CD4-positive, alpha-beta T cell treated with Interferon alpha-2 for 1 hour (primary cell): ENCODE measurements at regions not wholly inside any gene's neighbourhood (a gene's known extent, or its start where the extent isn't known, plus 50 kb on each side); places are given as distances from the start of the nearest gene placed in this dataset.
"Not testable (repeated sequence)": the region's sequence is repeated elsewhere in the genome, so short reads cannot be mapped to it uniquely, and the experiment has no call there.

Experiments
- DNase-seq, 2 donors: peaks; one replicate each; pipeline ENCODE4 v3.0.0-alpha.2; 2020 to 2022

DNA sequence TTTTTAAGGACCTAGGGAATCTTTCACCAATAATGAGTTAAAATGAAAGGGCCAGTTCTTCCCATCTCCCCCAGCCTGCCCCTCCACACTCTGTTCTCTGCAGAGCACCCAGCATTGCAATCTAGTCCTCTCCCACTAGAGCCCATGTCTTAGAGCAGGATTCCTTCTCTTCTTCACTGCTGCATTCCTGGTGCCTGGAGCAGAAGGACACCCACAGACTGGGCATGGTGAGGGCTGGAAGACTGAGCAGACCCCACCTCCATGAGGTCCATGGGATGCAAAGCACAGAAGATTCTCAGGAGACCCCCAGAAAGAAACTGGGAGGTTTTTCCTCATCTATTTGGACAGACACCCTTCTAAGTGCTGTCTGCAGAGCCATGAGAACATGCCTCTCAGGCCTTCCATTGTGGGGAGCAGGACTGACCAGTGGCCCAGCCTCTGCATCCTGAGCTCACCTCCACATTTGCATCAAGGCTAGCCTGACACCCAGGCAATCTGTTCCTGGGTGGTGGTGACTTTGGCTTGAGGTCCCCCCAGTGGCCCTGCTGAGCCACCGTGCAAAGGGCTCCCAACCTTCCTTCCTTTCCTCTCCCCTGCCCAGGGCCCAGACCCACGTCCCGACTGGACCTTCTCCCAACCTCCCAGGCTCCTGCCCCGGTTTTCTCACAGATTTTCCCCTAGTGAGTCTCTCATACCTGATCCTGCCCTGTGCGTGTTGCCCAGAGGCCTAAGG lies 74.2 kb upstream of the ZNF469 start:
- no peak for DNase-seq

GRCh38 chr16:88309174-88309907 lies 73.4 kb upstream of the ZNF469 start:
- DNase-seq = no peak

DNA sequence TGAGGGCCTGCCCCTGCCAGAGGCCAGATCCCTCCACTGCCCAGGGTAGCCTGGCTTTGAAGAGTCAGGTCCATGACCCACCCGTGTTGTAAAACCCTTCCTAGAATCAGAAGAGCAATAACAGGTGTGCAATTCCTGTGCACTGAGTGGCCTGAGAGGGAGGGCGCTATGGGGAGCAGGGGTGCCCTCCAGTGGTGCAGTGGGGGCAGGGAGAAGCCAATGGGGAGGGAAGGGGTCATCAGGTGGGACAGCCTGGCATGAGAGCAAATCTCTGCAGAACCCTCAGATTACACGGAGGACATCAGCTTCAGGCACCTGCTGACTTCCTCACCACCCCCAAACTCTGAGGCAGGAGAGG lies 72.9 kb upstream of the ZNF469 start:
- DNase-seq = no peak

DNA sequence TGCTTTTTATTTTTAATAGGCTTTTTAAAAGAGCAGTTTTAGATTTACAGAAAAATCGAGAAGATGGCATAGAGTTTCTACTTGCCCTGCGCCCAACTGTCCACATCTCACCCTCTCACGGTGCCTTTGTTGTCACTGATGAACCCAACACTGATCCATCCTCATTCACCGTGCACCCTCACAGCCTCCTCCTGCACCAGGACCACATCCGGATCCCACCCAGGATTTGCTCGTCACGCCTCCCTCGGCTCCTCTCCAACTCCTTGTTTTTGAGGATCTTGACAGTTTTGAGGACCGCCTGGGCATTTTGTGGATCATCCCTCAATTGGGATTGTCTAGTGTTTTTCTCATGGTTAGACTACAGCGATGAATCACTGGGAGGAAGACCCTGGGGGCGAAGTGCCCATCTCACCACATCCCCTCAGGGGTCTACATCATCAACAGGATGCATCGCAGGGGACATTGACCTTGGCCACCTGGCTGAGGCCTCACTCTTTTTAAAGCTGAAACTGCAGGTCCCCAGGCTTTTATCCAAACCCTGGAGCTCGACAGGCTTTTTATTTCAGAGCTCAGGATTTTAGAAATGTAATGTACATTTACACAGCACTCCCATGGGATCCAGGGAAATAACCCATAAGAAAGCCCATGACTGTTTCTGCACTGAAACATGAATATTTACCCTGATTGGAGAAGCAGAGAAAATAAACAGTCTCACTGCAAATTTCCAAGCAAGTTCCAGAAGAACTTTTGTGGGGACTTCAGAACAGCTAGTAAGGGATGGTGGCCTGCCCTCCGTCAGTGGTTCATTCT lies 71.8 kb upstream of the ZNF469 start:
- no peak for DNase-seq

GRCh38 chr16:88311860-88312259 lies 70.9 kb upstream of the ZNF469 start:
- not testable (repeated sequence) for DNase-seq

- DNase-seq = no peak
Observed at GRCh38 chr16:88312732-88313131, 70.0 kb upstream of the ZNF469 start.

GRCh38 chr16:88314991-88315542 lies 67.7 kb upstream of the ZNF469 start:
- no peak for DNase-seq

DNA sequence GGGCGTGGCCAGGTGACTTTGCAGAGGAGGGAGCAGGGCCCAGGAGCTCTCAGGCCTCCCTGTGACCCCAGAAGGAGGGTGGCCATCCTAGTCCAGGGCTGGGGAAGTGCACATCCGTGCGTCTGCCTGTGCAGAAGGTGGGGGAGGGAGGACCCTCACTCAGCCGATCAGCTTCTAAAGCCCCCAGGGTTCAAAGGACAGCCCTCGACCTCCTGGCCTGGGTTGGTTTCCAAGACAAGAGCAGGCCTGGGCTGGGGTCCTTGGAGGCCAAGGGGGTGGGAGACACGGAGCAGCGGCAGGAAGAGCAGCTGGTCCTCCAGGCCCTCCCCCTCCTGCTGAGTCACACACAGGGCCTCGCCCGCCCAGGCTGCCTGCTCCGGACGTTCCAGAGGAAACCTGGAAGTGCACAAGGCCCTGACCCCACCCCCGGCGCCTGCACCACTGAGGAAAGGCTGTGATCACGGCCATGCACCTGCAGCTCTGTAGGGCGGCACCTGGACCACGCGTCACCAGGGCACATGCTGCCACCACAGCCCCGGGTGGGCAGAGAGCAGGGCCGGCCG lies 67.1 kb upstream of the ZNF469 start:
- DNase-seq = no peak

GRCh38 chr16:88316151-88316550 lies 66.6 kb upstream of the ZNF469 start:
- no peak for DNase-seq

GRCh38 chr16:88316941-88317612 lies 65.7 kb upstream of the ZNF469 start:
- DNase-seq = no peak

GRCh38 chr16:88317613-88317965 lies 65.2 kb upstream of the ZNF469 start:
- DNase-seq = no peak

DNA sequence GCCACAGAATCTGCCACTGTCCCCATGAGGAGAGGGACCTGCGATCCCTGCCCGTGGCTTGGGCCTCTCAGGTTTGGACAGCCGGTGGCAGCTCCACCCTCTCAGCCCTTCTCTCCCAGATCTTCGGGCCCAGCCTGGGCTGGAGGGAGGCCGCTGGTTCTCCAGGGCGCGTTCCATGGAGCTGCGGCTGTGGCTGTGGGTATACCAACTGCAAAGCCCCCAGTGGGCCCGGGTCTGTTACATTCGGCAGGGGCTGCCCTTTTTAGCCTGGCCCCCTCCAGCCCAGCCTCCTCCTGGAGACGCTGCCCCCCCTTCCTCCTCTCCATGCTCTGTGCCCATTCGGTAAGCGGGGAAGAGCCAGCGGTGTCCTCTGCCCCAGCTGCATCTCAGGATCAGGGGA lies 64.7 kb upstream of the ZNF469 start:
- no peak for DNase-seq

GRCh38 chr16:88318521-88318920 lies 64.2 kb upstream of the ZNF469 start:
- no peak for DNase-seq

- no peak for DNase-seq
Observed at GRCh38 chr16:88319116-88319965, 63.4 kb upstream of the ZNF469 start.

DNA sequence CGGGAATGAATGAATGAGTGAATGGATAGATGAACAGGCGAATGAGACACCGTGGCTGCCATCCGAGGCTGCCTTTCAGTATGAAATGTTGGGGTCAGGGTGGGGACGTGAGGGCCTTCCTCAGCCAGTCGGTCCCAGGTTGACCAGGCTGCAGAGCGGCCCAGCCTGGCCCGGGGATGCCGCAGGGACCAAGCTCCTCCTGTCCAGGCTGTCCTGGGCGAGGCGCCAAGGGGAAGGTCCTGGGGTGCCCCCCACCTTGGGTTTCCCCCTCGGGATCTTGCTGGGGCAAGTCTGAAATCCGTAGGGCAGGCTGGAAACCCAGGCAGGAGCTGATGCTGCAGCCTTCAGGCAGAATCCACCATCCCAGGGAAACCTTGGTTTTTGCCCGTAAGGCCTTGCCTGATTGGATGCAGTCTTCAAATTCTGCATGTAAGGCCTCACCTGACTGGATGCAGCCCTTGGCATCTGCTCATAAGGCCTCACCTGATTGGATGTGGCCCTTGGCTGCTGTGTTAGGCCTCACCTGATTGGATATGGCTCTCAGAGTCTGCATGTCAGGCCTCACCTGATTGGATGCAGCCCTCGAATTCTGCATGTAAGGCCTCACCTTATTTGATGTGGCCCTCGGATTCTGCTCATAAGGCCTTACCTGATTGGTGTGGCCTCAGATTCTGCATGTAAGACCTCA lies 61.7 kb upstream of the ZNF469 start:
- no peak for DNase-seq

- DNase-seq = no peak
Observed at GRCh38 chr16:88321635-88322499, 60.9 kb upstream of the ZNF469 start.

DNA sequence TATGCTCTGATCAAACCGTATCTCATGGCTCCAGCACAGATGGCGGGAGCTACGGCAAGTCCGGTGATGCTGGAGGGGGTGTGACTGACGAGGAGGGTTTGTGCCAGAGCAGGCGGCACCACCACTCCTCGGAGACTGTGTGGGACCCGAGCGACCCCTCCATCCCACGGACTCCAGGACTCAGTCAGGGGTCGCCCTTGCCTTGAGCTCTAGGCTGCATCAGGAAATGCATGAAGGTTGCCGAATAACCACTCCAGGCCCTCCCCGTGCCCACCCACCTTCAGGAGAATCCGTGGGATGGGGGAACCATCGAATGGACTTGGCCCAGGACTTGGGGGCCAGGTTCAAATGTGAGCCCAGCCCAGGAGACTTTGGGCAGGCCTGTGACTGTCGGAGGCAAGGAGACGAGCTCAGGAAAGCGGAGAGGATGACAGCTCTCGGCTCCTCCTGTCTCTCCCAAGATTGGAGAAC lies 60.2 kb upstream of the ZNF469 start:
- no peak for DNase-seq

- no peak for DNase-seq
Observed at GRCh38 chr16:88323041-88323440, 59.7 kb upstream of the ZNF469 start.

DNA sequence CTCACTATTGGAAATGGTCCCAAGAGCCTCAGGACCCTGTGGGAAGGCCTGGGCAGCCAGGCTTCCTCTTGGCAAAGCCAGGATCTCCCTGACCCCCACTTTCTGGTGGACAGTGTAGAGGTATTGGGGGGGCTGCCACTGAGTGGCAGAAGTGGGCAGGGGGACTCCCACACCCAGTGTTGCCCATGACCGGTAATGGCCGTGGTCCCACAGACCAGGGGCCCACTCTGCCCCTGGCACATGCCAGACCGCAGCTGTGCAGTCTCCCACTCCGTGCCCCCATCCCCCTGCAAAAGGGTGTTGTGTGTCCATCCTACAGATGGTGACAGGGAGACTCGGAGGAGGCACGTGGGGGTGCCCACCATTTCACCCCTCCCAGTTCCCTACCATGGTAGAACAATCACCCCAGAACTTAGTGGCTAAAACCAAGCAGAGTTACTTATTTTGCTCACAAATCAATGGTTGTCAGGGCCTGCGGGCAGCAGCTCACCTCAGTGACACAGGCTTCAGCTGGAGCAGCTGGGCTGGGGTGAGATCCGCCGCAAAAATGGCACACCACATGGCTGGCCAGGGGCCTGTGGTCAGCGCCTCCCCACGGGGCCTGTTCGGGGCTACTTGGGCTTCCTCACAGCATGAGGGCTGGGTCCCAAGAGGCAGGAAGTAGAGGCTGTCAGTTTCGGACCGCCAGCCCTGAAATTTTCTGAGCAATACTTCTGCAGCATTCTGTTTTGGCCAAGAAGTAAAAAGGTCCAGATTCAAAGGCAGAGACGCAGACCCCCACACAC lies 59.0 kb upstream of the ZNF469 start:
- DNase-seq = no peak
